ENCODE measurements at regions not wholly inside any gene's neighbourhood (a gene's known extent, or its start where the extent isn't known, plus 50 kb on each side); places are given as distances from the start of the nearest gene placed in this dataset.

DNA sequence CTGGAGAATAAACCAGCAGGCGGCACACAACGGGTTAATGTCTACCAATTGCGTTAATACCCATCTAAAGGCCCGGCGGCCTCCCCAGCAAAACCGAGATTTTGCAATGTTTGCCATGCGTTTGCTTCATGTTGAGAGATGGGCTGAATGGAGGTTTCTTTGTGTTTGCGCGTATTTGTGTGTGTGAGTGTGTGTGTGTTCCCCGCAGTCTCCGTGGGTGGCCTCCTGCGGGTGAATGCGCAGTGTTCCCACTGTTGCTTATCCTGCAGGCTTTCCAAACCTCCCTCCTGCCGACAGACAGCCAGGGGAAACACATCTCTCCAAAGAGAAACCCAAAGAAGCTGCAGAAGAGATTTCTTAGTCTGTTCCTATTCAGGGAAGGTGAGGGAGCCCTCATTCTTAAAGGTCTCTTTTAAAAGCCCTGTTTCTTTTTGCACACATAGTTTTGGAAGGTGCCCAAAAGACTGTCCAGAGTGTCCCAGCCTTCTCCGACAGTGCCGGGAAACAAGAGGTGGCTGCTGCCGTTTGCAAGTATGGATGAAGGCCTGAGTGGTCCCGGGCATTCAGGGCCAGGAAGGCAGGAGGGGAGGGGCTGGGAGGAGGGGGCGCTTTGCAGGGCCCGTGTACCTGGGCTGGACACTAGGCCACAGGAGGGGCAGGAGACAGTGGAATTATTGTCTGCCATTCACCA lies 103.8 kb upstream of the ERCC6L2 start:
- no peak for TF ChIP-seq POLR2A (IDR thresholded peaks at IDR 0.05)
- no peak for TF ChIP-seq CTCF (IDR thresholded peaks at IDR 0.05)
- Histone ChIP-seq H3K27me3 (no peaks in the 10 kb centered on the region), H3K36me3 (ENCODE audit: low read depth, missing control alignments) (no peaks in the 10 kb centered on the region), H3K27ac (peak overlapping the region; percentile 46 to 79), H3K9me3 (no peaks in the 10 kb centered on the region), H3K4me1 (peaks cover 27% of the 10 kb centered on the region), H3K4me3 (no peak overlapping the region)
- 8 to 13% methylated on average over 20 of the region's 20 CpGs for WGBS, 2 donors
- peak; percentile 82 for DNase-seq
- intact Hi-C loops (cut with DNase I; ENCODE audit: low total_unique reads) = no loop called here

GRCh38 chr9:95770653-95771131 lies 104.8 kb upstream of the ERCC6L2 start:
- TF ChIP-seq POLR2A (IDR thresholded peaks at IDR 0.05) (no peak), CTCF (IDR thresholded peaks at IDR 0.05) (no peak)
- Histone ChIP-seq H3K27ac (peak overlapping the region in 1 of 2 donors; percentile 79), H3K4me1 (peaks cover 27% of the 10 kb centered on the region), H3K27me3 (no peaks in the 10 kb centered on the region), H3K36me3 (ENCODE audit: low read depth, missing control alignments) (no peaks in the 10 kb centered on the region), H3K9me3 (no peaks in the 10 kb centered on the region), H3K4me3 (no peak overlapping the region)
- WGBS, 2 donors = 54 to 65% methylated on average over 7 of the region's 7 CpGs
- no peak for DNase-seq
- intact Hi-C loops (cut with DNase I; ENCODE audit: low total_unique reads) = no loop called here

GRCh38 chr9:95769909-95770433 lies 105.5 kb upstream of the ERCC6L2 start:
- Histone ChIP-seq H3K36me3 (ENCODE audit: low read depth, missing control alignments) (no peaks in the 10 kb centered on the region), H3K27ac (no peak overlapping the region), H3K27me3 (no peaks in the 10 kb centered on the region), H3K4me1 (peaks cover 30% of the 10 kb centered on the region), H3K4me3 (no peak overlapping the region), H3K9me3 (no peaks in the 10 kb centered on the region)
- no peak for DNase-seq
- intact Hi-C loops (cut with DNase I; ENCODE audit: low total_unique reads) = no loop called here
- TF ChIP-seq POLR2A (IDR thresholded peaks at IDR 0.05) = no peak
- TF ChIP-seq CTCF (IDR thresholded peaks at IDR 0.05) = no peak
- WGBS, 2 donors = 93 to 96% methylated on average over 6 of the region's 6 CpGs

- no peak overlapping the region for H3K27ac ChIP-seq
- no peak overlapping the region for H3K4me3 ChIP-seq
- intact Hi-C loops (cut with DNase I; ENCODE audit: low total_unique reads) = no loop called here
- no peak for DNase-seq
- WGBS, 2 donors = 92 to 95% methylated on average over 2 of the region's 2 CpGs
- peaks cover 30% of the 10 kb centered on the region for H3K4me1 ChIP-seq
- no peaks in the 10 kb centered on the region for H3K36me3 ChIP-seq (ENCODE audit: low read depth, missing control alignments)
- no peaks in the 10 kb centered on the region for H3K9me3 ChIP-seq
- TF ChIP-seq CTCF (IDR thresholded peaks at IDR 0.05) (no peak), POLR2A (IDR thresholded peaks at IDR 0.05) (no peak)
- no peaks in the 10 kb centered on the region for H3K27me3 ChIP-seq
These were observed 106.0 kb upstream of the ERCC6L2 start for GRCh38 chr9:95769473-95769872.

- H3K9me3 ChIP-seq = no peaks in the 10 kb centered on the region
- no peak overlapping the region for H3K27ac ChIP-seq
- peaks cover 17% of the 10 kb centered on the region for H3K4me1 ChIP-seq
- TF ChIP-seq CTCF (IDR thresholded peaks at IDR 0.05) (no peak), POLR2A (IDR thresholded peaks at IDR 0.05) (no peak)
- no peak overlapping the region for H3K4me3 ChIP-seq
- no peaks in the 10 kb centered on the region for H3K27me3 ChIP-seq
- no peak for DNase-seq
- WGBS, 2 donors = 90 to 98% methylated on average over 3 to 4 of the region's 4 CpGs
- no peaks in the 10 kb centered on the region for H3K36me3 ChIP-seq (ENCODE audit: low read depth, missing control alignments)
- intact Hi-C loops (cut with DNase I; ENCODE audit: low total_unique reads) = no loop called here
These were observed 108.6 kb upstream of the ERCC6L2 start for GRCh38 chr9:95766906-95767305.

Data from testis (tissue), 2 donors.